ENCODE measurements at regions not wholly inside any gene's neighbourhood (a gene's known extent, or its start where the extent isn't known, plus 50 kb on each side); places are given as distances from the start of the nearest gene placed in this dataset.

- TF ChIP-seq CTCF (IDR thresholded peaks at IDR 0.05; ENCODE audit: extremely low read depth in 1 of 2, insufficient read depth in 1 of 2, low read depth in 1 of 2, low read length in 2 of 2), result no peak
- TF ChIP-seq MYC (IDR thresholded peaks at IDR 0.05; ENCODE audit: low read depth, low read length), result no peak
- TF ChIP-seq JUN (IDR thresholded peaks at IDR 0.05; ENCODE audit: borderline replicate concordance, insufficient read depth, insufficient read length, low read depth), result no peak
- no peak for TF ChIP-seq POLR2AphosphoS5 (IDR thresholded peaks at IDR 0.05; ENCODE audit: insufficient read depth, low read depth, low read length)
- TF ChIP-seq EZH2 (IDR thresholded peaks at IDR 0.05; ENCODE audit: borderline replicate concordance, low read depth, low read length, severe bottlenecking), result no peak
- no peak for TF ChIP-seq POLR2A (IDR thresholded peaks at IDR 0.05; ENCODE audit: low read depth, low read length)
- no peak for TF ChIP-seq GATA2 (IDR thresholded peaks at IDR 0.05; ENCODE audit: insufficient read depth, insufficient read length, low read depth, low read length)
- TF ChIP-seq MAX (IDR thresholded peaks at IDR 0.05; ENCODE audit: insufficient read depth, insufficient read length), result no peak
- TF ChIP-seq FOS (IDR thresholded peaks at IDR 0.05; ENCODE audit: borderline replicate concordance, insufficient read depth, low read length), result no peak
These were observed 1492.8 kb downstream of the UQCRFS1 start for GRCh38 chr19:27720155-27720554.

Measured in endothelial cell of umbilical vein (primary cell).